Endothelial cell of umbilical vein (primary cell): ENCODE measurements at regions not wholly inside any gene's neighbourhood (a gene's known extent, or its start where the extent isn't known, plus 50 kb on each side); places are given as distances from the start of the nearest gene placed in this dataset.

ENCODE experiments used
- BruUV-seq: library from RNA; stranded (reverse); fragments of 400-500 nt; replicated peaks from 2 replicates; lab custom pipeline; 2021; lab: Mats Ljungman, UMichigan
- CTCF ChIA-PET: fragments of 300-600, 350-600 bp; sonication (Branson Sonifier 250); formaldehyde crosslinking; loops from one replicate; lab custom pipeline; 2021; ENCODE audit warnings: antibody characterized with exemption, inconsistent platforms; lab: Charles Lee
- POLR2A ChIA-PET: fragments of 300-600, 350-600 bp; sonication (Branson Sonifier 250); formaldehyde crosslinking; loops from one replicate; lab custom pipeline; 2021; ENCODE audit warnings: antibody characterized with exemption, inconsistent platforms; lab: Charles Lee
- DNase-seq: peaks from one replicate; pipeline ENCODE4 v3.0.0-alpha.2; 2011; ENCODE audit warnings: low read depth, low spot score
- FAIRE-seq: peaks from 2 replicates; lab custom pipeline; 2011; peaks lifted over from hg19 to GRCh38; lab: Jason Lieb, UNC
- H2AFZ ChIP-seq: 2 replicates; pipeline ENCODE4 v1.6.0; 2012; ENCODE audit warnings: low read depth, low read length, control low read depth, inconsistent platforms
- H3K27ac ChIP-seq: 2 replicates; pipeline ENCODE4 v1.5.1; 2011; ENCODE audit warnings: low read depth, mild to moderate bottlenecking, control low read depth, low read length, moderate library complexity; ENCODE audit not compliant: insufficient read depth
- H3K27me3 ChIP-seq, 2 experiments: 2 replicates each; pipeline versions ENCODE4 v1.6.0 to v1.6.1; 2011; ENCODE audit warnings: low read length in 2 of 2, mixed read lengths in 1 of 2; ENCODE audit not compliant: control insufficient read depth in 2 of 2, insufficient read depth in 2 of 2
- H3K36me3 ChIP-seq, 2 experiments: 2 replicates in 1 of 2; 3 replicates in 1 of 2; pipeline ENCODE4 v1.5.1; 2011; ENCODE audit warnings: low read length in 2 of 2, mild to moderate bottlenecking in 1 of 2, moderate library complexity in 1 of 2; ENCODE audit not compliant: control insufficient read depth in 2 of 2, insufficient read depth in 2 of 2; ENCODE audit errors: extremely low read depth in 1 of 2
- H3K4me1 ChIP-seq: 3 replicates; pipeline ENCODE4 v1.5.1; 2011; ENCODE audit warnings: mild to moderate bottlenecking, low read length; ENCODE audit not compliant: control insufficient read depth, insufficient read depth; ENCODE audit errors: extremely low read depth
- H3K4me2 ChIP-seq: 2 replicates; pipeline ENCODE4 v1.6.1; 2011; ENCODE audit warnings: low read length, control low read depth, mixed read lengths; ENCODE audit not compliant: insufficient read depth
- H3K4me3 ChIP-seq, 3 experiments: fragments of 200-600 bp in 1 of 3; sonication (generic), shearing (Covaris generic) in 1 of 3; replicated peaks in 1 of 3; 2 replicates each; pipeline ENCODE4 v1.5.1; 2011 to 2016; ENCODE audit warnings: control low read depth in 3 of 3, low read length in 3 of 3, mild to moderate bottlenecking in 2 of 3, inconsistent platforms in 1 of 3, low read depth in 1 of 3, moderate library complexity in 1 of 3; ENCODE audit not compliant: insufficient read depth in 1 of 3
- H3K79me2 ChIP-seq: 2 replicates; pipeline ENCODE4 v1.6.0; 2012; ENCODE audit warnings: low read length, inconsistent platforms; ENCODE audit not compliant: control insufficient read depth, insufficient read depth
- H3K9ac ChIP-seq: replicated peaks from 2 replicates; pipeline ENCODE3; 2011; ENCODE audit warnings: low read length, control low read depth; ENCODE audit not compliant: insufficient read depth; ENCODE audit errors: extremely low read depth
- H3K9me1 ChIP-seq: replicated peaks from 3 replicates; pipeline ENCODE4 v1.6.0; 2011; ENCODE audit warnings: mild to moderate bottlenecking, low read length; ENCODE audit not compliant: control insufficient read depth, insufficient read depth; ENCODE audit errors: extremely low read depth
- H3K9me3 ChIP-seq: replicated peaks from 2 replicates; pipeline ENCODE4 v1.5.1; 2012; ENCODE audit warnings: low read length, inconsistent platforms; ENCODE audit not compliant: control insufficient read depth, insufficient read depth
- H4K20me1 ChIP-seq: replicated peaks from 2 replicates; pipeline ENCODE3; 2011; ENCODE audit warnings: mild to moderate bottlenecking, low read length; ENCODE audit not compliant: control insufficient read depth, insufficient read depth; ENCODE audit errors: extremely low read depth
- EZH2 ChIP-seq: IDR thresholded peaks from 2 replicates; pipeline ENCODE4 v1.6.1; 2012; ENCODE audit warnings: borderline replicate concordance, low read depth, mild to moderate bottlenecking, moderate library complexity, low read length, inconsistent platforms; ENCODE audit not compliant: severe bottlenecking
- FOS ChIP-seq: IDR thresholded peaks from 2 replicates; pipeline ENCODE4 v1.6.1; 2011; ENCODE audit warnings: mild to moderate bottlenecking, low read length, moderate library complexity, borderline replicate concordance; ENCODE audit not compliant: insufficient read depth
- GATA2 ChIP-seq: IDR thresholded peaks from 2 replicates; pipeline ENCODE4 v1.7.0; 2011; ENCODE audit warnings: low read depth, mild to moderate bottlenecking, moderate library complexity, mixed read lengths, low read length; ENCODE audit not compliant: insufficient read length, insufficient read depth
- JUN ChIP-seq: IDR thresholded peaks from 2 replicates; pipeline ENCODE4 v1.6.1; 2011; ENCODE audit warnings: borderline replicate concordance, low read depth; ENCODE audit not compliant: insufficient read length, insufficient read depth
- MYC ChIP-seq: IDR thresholded peaks from one replicate; pipeline ENCODE4 v1.6.1; 2011; ENCODE audit warnings: mild to moderate bottlenecking, low read depth, low read length
- POLR2A ChIP-seq: IDR thresholded peaks from 2 replicates; pipeline ENCODE4 v1.6.1; 2012; ENCODE audit warnings: low read depth, mild to moderate bottlenecking, control low read depth, low read length
- POLR2AphosphoS5 ChIP-seq: IDR thresholded peaks from 2 replicates; pipeline ENCODE4 v1.6.1; 2012; ENCODE audit warnings: low read depth, mild to moderate bottlenecking, control low read depth, low read length, moderate library complexity; ENCODE audit not compliant: insufficient read depth
- dilution Hi-C: fragments of 300-500 bp; cut with MboI; formaldehyde crosslinking; loops from one replicate; pipeline ENCODE4 v1.15.0; 2019; ENCODE audit warnings: low sequenced_read_pairs; ENCODE audit not compliant: extremely low pct_ligation_motif_present
- intact Hi-C: fragments of 100-400 bp; cut with micrococcal nuclease; formaldehyde crosslinking; loops from one replicate; pipeline ENCODE4 v1.10.0; 2022
- TF ChIP-seq, protein P1 (sequence below), 2 donors: IDR thresholded peaks; 1 replicate in 1 of 2; 2 replicates in 1 of 2; pipeline ENCODE4 v1.5.1; 2011; ENCODE audit warnings: low read length in 2 of 2, mild to moderate bottlenecking in 2 of 2, moderate library complexity in 2 of 2, control low read depth in 1 of 2, inconsistent platforms in 1 of 2, low read depth in 1 of 2; ENCODE audit not compliant: insufficient read depth in 1 of 2; ENCODE audit errors: extremely low read depth in 1 of 2
- TF ChIP-seq, protein P2 (sequence below): IDR thresholded peaks from 2 replicates; pipeline ENCODE4 v1.6.1; 2011; ENCODE audit not compliant: insufficient read depth, insufficient read length

- DNase-seq (no peak), FAIRE-seq (no peak)
- intact Hi-C loops (no loop called here), dilution Hi-C loops (no loop called here)
- ChIA-PET CTCF (no interaction called here), POLR2A (no interaction called here)
- Histone ChIP-seq H3K4me2 (no peak overlapping the region), H4K20me1 (no peaks in the 10 kb centered on the region), H3K9ac (no peak overlapping the region), H2AFZ (no peak overlapping the region), H3K36me3 (no peaks in the 10 kb centered on the region), H3K4me3 (no peak overlapping the region), H3K27me3 (no peaks in the 10 kb centered on the region), H3K9me3 (peaks cover 5% of the 10 kb centered on the region), H3K9me1 (no peaks in the 10 kb centered on the region), H3K27ac (no peak overlapping the region), H3K79me2 (no peaks in the 10 kb centered on the region), H3K4me1 (no peaks in the 10 kb centered on the region)
- BruUV-seq, result no TSS peak
- TF ChIP-seq MYC, result no peak
- TF ChIP-seq, protein P1, sequence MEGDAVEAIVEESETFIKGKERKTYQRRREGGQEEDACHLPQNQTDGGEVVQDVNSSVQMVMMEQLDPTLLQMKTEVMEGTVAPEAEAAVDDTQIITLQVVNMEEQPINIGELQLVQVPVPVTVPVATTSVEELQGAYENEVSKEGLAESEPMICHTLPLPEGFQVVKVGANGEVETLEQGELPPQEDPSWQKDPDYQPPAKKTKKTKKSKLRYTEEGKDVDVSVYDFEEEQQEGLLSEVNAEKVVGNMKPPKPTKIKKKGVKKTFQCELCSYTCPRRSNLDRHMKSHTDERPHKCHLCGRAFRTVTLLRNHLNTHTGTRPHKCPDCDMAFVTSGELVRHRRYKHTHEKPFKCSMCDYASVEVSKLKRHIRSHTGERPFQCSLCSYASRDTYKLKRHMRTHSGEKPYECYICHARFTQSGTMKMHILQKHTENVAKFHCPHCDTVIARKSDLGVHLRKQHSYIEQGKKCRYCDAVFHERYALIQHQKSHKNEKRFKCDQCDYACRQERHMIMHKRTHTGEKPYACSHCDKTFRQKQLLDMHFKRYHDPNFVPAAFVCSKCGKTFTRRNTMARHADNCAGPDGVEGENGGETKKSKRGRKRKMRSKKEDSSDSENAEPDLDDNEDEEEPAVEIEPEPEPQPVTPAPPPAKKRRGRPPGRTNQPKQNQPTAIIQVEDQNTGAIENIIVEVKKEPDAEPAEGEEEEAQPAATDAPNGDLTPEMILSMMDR (IDR thresholded peaks at IDR 0.05; ENCODE audit: extremely low read depth in 1 of 2, insufficient read depth in 1 of 2, low read depth in 1 of 2, low read length in 2 of 2), result no peak
- TF ChIP-seq EZH2, result no peak
- no peak for TF ChIP-seq FOS
- no peak for TF ChIP-seq POLR2A
- TF ChIP-seq, protein P2, sequence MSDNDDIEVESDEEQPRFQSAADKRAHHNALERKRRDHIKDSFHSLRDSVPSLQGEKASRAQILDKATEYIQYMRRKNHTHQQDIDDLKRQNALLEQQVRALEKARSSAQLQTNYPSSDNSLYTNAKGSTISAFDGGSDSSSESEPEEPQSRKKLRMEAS, result no peak
- TF ChIP-seq JUN, result no peak
- no peak for TF ChIP-seq POLR2AphosphoS5
- no peak for TF ChIP-seq GATA2
Observed at GRCh38 chr2:59391896-59392295, 1150.8 kb upstream of the FANCL start.
